GM18505 (cell line): ENCODE measurements at regions not wholly inside any gene's neighbourhood (a gene's known extent, or its start where the extent isn't known, plus 50 kb on each side); places are given as distances from the start of the nearest gene placed in this dataset.

ENCODE experiments used
- ATAC-seq: cut with Tn5 transposase; IDR thresholded peaks from one replicate; pipeline ENCODE4 v1.9.1; 2021; ENCODE audit not compliant: unreplicated experiment
- POLR2A ChIP-seq: IDR thresholded peaks from 4 replicates; pipeline ENCODE4 v1.6.1; 2011; ENCODE audit warnings: borderline replicate concordance; ENCODE audit not compliant: insufficient read depth, insufficient read length; ENCODE audit errors: extremely low read depth

DNA sequence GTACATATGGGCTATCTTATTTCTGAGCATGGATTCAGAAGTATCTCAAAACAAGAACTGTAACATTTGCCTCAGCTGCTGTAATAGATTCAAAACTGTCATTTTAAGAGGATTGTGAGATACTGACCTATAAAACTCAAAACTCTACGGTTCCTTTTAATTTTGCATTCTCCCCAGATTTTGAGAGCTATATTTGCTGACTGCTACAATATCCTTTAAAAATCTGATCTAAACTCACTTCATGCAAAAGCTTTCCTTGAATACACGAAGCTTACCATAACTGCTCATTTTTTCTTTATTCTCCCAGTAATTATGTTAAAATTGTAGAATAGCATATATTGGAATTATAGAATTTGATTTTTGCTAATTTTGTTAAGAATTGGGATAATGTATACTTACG lies 158.7 kb upstream of the ROBO1 start:
- ATAC-seq = no peak
- no peak for TF ChIP-seq POLR2A

DNA sequence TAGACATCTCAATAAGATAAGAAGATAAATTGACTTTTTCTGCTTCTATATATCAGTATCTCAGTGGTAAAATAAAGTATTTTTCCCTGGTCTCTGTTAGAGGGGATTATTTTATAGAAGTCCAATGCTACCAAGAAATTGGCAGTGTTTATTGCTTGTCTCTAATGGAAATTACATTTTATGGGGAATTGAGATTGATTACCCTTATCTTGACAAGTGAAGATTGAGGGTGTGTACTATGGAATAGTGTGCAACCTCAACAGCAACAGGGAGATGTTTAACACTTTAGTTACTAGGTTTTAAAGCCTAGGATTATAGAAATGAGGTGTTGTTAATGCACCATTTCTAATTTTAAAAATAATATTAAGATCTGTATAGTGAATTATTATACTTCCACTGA lies 154.8 kb upstream of the ROBO1 start:
- ATAC-seq = no peak
- no peak for TF ChIP-seq POLR2A

DNA sequence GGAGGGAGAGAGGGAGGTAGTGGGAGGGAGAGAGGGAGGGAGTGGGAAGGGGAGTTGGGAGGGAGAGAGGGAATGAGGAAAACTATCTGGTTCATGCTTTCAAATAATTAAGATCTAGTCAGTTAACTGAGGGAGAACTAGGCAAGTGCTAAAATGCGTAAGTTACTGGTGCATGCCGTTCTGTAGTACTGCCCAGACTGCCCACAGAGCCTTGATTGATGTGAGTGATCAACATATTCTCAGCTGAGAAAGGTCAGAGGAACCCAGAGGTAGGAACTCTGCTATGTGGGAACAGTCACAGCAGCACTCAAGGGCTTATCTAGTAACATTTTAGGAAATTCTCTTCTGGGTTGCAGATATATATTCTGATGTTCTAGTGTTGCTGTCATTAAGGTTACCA lies 149.8 kb upstream of the ROBO1 start:
- no peak for ATAC-seq
- TF ChIP-seq POLR2A = no peak

DNA sequence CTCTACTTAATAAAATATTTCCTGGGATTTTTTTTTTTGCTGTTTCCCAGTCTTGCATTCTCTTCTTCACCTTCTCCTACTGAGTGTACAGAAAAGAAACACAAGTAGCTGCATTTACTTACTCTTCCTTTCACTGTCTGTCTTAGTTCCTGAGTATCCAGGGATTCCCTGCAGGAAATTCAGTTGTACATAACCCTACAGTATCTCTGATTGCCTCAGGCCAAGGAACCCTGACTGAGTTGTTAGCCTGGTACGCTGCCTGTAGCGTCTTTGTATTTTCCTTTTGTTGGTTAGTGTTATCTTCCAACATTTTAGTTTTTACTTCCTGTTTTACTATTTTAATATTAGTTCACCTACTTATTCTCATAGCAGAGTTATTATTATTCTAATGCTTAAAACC lies 142.5 kb upstream of the ROBO1 start:
- no peak for ATAC-seq
- TF ChIP-seq POLR2A = no peak

DNA sequence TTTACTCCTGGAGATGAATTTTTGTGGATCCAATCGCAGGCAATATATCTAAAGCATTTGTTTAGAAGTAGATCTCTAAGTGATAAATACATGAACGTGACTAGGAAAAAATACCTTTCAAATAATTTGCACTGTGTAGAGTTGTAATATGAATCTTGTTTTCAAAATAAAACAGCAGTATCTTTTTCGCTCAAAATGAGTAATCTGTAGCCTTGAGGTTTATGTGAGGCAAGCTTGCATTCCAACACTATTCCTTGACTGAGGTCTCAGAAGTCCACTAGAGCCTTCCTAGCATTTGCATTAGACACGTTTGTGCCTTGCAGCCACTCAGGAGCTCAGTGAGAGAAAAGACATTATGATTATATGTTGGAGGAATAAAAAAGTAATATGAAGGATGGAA lies 138.3 kb upstream of the ROBO1 start:
- no peak for ATAC-seq
- TF ChIP-seq POLR2A = no peak

DNA sequence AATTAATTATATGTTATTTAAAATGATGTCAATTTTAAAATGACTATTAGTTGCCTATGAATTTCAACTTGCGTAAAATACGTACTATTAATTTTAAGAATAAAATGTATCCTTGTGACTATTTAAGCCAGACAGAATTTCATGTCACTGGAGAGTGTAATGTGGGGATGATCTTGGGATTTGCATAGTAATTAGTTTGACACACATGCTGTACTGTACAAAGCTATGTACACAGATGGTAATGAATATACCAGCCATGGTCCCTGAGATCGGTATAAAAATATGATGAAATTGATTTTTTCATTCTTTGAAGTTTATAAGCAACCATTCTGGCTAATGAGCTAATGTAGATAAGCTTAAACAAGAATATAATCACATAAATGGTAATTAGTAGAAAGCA lies 134.4 kb upstream of the ROBO1 start:
- TF ChIP-seq POLR2A = no peak
- no peak for ATAC-seq

DNA sequence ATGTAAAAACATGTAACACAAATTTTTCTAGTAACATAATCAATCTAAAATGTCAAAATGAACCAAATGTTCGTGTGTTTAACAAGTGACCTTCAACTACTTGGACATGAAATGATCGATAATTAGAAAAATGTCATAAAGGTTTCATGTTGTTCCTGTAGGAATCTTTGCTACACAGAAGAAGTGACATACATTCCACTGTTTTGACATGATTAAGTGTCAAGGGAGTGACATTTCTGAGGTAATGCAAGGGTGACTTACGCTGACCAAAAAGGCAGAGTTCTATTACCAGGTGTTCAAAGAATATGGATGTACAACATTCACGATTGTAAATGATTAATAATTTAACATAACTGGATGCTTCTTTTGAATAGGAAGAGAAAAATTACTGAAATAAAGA lies 131.1 kb upstream of the ROBO1 start:
- no peak for TF ChIP-seq POLR2A
- no peak for ATAC-seq

DNA sequence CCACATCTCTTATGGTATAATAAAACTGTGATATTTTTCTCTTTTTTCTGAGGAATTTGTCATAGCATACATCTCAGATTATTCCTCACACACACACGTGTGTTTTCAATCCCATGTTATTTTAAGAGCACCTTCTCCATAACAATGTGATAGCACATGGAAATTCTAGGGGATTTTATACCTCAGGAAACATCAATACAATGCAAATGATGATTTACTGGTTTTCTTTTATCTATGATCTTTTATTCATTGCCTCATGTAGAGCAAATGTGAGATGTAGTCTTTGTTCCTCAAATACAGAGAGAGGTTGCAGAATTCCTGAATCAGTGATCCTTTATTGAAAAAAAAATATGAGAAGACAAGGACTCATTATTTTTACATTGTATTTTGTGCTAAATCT lies 128.3 kb upstream of the ROBO1 start:
- no peak for TF ChIP-seq POLR2A
- ATAC-seq = no peak

DNA sequence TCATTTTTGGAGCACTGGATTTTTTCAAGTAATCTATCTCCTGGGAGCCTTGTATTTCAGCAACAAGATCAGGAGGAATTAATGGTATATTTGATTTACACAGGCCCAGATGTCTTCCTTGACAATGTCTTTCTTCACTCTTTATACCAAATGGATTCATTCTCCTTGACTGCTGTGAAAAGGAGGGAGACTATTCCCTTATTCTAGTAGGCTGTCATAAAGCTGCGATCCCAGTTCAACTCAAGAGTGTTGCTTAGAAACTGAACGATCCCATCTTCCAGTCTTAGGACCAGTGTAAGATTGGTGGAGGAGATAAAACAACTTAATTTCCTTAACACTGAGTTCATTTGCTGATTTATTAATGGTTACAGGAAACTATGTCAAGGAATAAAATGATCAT lies 119.4 kb upstream of the ROBO1 start:
- ATAC-seq = no peak

DNA sequence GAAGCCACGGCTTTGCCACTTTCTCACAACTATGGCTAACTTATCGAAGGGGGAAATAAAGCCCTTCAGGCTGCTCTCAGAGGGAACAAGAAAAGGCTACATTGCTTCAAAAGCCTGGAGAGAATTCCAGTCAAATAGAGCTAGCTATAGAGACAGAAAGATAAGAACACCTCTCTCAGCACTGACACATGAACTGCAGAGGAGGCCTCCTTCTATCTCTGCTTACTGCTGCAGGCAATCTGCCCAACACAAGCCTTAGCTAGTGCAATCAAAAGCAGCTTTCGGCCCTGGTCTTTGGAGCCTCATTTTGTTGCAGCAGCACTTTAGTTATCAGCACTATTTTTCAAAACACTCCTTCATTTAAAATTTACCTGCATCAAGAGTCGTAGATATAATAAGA lies 118.4 kb upstream of the ROBO1 start:
- ATAC-seq = no peak
- TF ChIP-seq POLR2A = no peak

More for the DNA sequence above, 119.4 kb upstream of the ROBO1 start:
- no peak for TF ChIP-seq POLR2A

DNA sequence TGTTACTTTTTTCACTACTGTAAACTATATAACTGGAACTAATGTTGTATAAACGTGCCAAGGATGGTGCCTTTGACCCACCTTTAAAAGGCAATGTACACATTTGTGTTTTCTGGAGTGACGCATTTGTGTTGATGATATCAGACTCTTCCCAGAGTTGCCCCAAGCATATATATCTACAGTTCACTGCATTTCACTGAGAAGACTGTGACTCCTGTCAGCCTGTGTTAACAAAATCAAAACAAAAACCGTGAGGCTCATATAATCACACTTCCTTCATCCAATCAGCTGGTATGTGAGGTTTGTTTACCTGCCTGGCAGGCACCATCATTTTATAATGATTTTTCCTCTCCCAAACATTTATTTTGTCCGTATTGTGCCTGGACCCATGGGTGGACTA lies 117.6 kb upstream of the ROBO1 start:
- TF ChIP-seq POLR2A = no peak
- ATAC-seq = no peak

DNA sequence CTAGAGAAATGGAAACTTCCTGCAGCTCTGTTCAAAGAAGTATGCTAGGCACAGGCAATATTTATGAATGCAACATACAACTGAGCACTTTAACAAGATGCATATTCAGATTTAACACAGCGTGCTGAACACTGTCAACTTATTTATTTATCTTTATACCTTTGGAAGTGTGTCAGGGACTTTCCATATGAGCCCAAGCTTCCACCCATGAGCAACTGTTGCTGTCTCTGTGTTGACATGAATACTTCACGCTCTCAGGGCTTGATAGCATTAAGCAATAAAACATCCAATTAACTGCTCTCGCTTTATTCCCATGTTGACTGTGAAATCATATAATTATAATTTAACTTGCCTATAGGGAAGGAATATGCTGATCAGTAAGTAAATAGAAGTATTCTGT lies 116.6 kb upstream of the ROBO1 start:
- no peak for TF ChIP-seq POLR2A
- ATAC-seq = no peak

DNA sequence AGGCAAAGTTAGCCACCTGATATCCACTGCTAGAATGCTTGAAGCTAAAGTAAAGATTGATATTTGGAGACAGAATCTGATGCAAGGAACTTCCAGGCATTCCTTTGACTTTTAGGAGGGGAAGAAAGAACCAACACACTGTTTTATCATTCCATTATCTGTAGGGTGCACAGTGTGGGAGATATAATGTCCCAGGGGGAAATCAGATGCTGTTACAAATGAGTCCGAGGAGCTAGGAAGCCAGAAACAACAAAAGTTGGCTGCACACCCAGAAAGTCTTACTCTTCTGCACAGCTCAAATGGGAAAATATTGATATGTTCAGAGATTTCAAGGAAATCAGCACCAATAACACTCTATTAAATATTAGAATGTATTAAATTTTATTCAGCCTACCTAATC lies 113.6 kb upstream of the ROBO1 start:
- ATAC-seq = no peak
- no peak for TF ChIP-seq POLR2A

DNA sequence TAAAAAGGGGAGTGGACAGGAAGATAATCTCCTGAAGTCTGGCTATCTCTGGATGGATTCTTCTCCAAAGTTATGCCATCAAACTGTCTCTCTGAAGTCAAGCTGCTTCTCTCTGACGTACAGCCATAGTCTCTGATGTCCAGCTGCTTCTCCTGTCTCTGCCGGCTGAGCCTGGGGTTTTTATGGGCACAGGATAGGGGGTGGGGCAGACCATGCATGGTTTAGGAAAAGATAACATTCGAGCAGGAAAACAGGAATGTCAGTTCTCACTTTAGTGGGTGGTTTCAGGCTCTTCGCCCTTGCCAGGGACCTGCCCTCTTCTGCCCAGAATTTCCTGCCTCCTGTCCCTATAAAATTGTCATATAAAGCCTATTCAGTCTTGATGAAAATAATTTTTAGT lies 110.9 kb upstream of the ROBO1 start:
- no peak for ATAC-seq
- TF ChIP-seq POLR2A = no peak

DNA sequence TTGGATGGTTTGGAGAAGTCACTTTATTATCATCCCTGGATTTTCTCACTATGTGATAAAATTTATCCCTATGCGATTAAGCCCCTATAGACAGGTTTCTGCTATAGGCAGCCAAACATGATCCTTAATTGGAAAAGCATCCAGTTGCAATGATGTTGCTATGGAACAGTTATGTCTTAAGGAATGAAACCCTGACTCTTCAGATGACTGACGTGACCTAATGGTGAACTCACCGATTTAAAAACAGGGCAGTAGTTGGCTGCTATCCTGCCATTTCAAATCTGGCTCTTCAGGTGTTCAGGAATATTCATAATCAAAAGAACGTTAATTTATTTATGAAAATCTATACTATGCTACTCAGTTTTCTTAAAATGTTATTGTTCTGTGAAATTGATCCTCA lies 106.8 kb upstream of the ROBO1 start:
- ATAC-seq = no peak
- TF ChIP-seq POLR2A = no peak

DNA sequence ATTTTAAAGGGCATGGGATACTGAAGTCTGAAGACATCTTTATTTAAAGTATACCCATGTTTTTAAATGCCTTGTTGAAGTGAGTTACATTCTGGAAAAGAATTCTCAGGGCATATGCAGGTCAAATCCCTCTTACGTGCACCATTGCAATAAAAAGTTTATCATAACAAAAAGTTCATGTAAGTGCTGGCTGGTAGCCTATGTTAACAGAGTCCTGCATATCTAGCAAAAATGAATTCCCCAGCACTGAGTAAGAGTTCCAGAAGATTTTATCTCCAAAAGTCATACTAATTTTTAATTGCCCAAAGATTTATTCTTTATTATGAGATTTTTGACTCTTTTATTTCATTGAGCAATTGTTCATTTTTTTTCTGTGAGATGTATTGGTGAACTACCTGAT lies 104.7 kb upstream of the ROBO1 start:
- no peak for TF ChIP-seq POLR2A
- no peak for ATAC-seq

DNA sequence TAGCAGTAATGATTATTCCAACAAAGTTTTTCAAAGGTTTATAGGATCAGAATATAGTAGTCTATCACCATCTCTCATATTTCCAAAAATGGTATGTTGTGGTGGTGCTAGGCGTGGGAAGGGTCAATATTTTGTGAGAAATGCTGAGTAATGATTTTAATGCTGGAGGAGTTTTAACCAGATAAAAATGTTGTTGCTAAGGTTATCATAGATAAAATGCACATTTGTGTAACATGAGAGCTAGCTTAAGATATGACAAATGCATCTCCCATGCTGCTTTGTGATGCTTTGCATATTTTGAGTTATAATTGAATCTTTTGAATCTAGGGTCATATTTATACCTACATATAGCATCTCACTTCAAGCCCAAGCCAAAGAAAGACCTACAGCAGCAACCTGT lies 103.9 kb upstream of the ROBO1 start:
- no peak for TF ChIP-seq POLR2A
- no peak for ATAC-seq

DNA sequence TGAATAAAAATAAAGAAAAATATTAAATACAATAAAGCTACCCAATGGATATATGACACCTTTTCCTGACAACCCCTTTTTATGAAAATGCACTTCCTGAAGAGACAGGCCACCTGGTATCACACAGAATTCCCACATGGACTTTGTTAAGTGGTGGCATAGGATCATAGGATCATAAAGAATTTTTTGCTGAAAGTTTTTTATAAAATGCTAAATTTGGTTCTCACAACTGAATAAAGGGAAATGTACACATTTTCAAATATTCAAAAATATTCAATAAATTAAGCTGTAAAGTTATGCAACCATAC lies 102.5 kb upstream of the ROBO1 start:
- no peak for ATAC-seq
- no peak for TF ChIP-seq POLR2A
